ENCODE measurements at regions not wholly inside any gene's neighbourhood (a gene's known extent, or its start where the extent isn't known, plus 50 kb on each side); places are given as distances from the start of the nearest gene placed in this dataset.

- H3K27me3 ChIP-seq, result no peaks in the 10 kb centered on the region
- H3K27ac ChIP-seq, result no peak overlapping the region
- no peak overlapping the region for H3K4me3 ChIP-seq
- ATAC-seq (no peak), DNase-seq (no peak)
- H3K36me3 ChIP-seq, result no peaks in the 10 kb centered on the region
- WGBS, 4 donors, result 77 to 82% (median 80%) methylated on average over 3 of the region's 3 CpGs
- intact Hi-C loops (cut with DNase I), result no loop called here
- TF ChIP-seq CTCF (IDR thresholded peaks at IDR 0.05) (no peak), POLR2A (IDR thresholded peaks at IDR 0.05) (no peak)
- no peaks in the 10 kb centered on the region for H3K9me3 ChIP-seq
- no peaks in the 10 kb centered on the region for H3K4me1 ChIP-seq
Observed at GRCh38 chr13:107851670-107852069, 363.7 kb downstream of the LIG4 start.

- no peak overlapping the region for H3K27ac ChIP-seq
- 25 to 50% (median 30%) methylated on average over 5 of the region's 5 CpGs for WGBS, 4 donors
- no peaks in the 10 kb centered on the region for H3K4me1 ChIP-seq
- TF ChIP-seq CTCF (IDR thresholded peaks at IDR 0.05), result no peak
- no peak for TF ChIP-seq POLR2A (IDR thresholded peaks at IDR 0.05)
- no peaks in the 10 kb centered on the region for H3K36me3 ChIP-seq
- no peak overlapping the region for H3K4me3 ChIP-seq
- no peak for DNase-seq
- intact Hi-C loops (cut with DNase I), result no loop called here
- no peak for ATAC-seq
- H3K27me3 ChIP-seq, result no peaks in the 10 kb centered on the region
- H3K9me3 ChIP-seq, result no peaks in the 10 kb centered on the region
Observed at GRCh38 chr13:107847406-107847805, 367.9 kb downstream of the LIG4 start.

GRCh38 chr13:107846642-107847041 lies 368.7 kb downstream of the LIG4 start:
- no peak overlapping the region for H3K4me3 ChIP-seq
- no peaks in the 10 kb centered on the region for H3K27me3 ChIP-seq
- intact Hi-C loops (cut with DNase I), result no loop called here
- no peaks in the 10 kb centered on the region for H3K36me3 ChIP-seq
- 73 to 81% (median 76%) methylated on average over 1 of the region's 1 CpG for WGBS, 4 donors
- TF ChIP-seq POLR2A (IDR thresholded peaks at IDR 0.05), result no peak
- TF ChIP-seq CTCF (IDR thresholded peaks at IDR 0.05), result no peak
- H3K4me1 ChIP-seq, result no peaks in the 10 kb centered on the region
- DNase-seq, result no peak
- ATAC-seq, result no peak
- no peaks in the 10 kb centered on the region for H3K9me3 ChIP-seq
- no peak overlapping the region for H3K27ac ChIP-seq

GRCh38 chr13:107845911-107846310 lies 369.4 kb downstream of the LIG4 start:
- Histone ChIP-seq H3K27me3 (no peaks in the 10 kb centered on the region), H3K27ac (no peak overlapping the region), H3K4me1 (no peaks in the 10 kb centered on the region), H3K9me3 (no peaks in the 10 kb centered on the region), H3K4me3 (no peak overlapping the region), H3K36me3 (no peaks in the 10 kb centered on the region)
- ATAC-seq (no peak), DNase-seq (no peak)
- no peak for TF ChIP-seq POLR2A (IDR thresholded peaks at IDR 0.05)
- TF ChIP-seq CTCF (IDR thresholded peaks at IDR 0.05), result no peak
- 72 to 79% (median 77%) methylated on average over 3 of the region's 3 CpGs for WGBS, 4 donors
- intact Hi-C loops (cut with DNase I), result no loop called here
